GM12878 (cell line): ENCODE measurements at regions not wholly inside any gene's neighbourhood (a gene's known extent, or its start where the extent isn't known, plus 50 kb on each side); places are given as distances from the start of the nearest gene placed in this dataset.

Source experiments
- ATAC-seq: fragments of 200-7000 bp; cut with Tn5 transposase; 3 replicates; pipeline ENCODE4 v1.9.1; 2020; ENCODE audit warnings: mild to moderate bottlenecking, moderate library complexity
- BruUV-seq: library from RNA; stranded (reverse); fragments of 400-500 nt; replicated peaks from 2 replicates; lab custom pipeline; 2021; lab: Mats Ljungman, UMichigan
- CTCF ChIA-PET: fragments of 300-600 bp; sonication (Branson Sonifier 250); formaldehyde crosslinking; extraction: SDS; loops from one replicate; lab custom pipeline; 2021; ENCODE audit warnings: inconsistent platforms; lab: Yijun Ruan, JAX
- POLR2A ChIA-PET: fragments of 350-600 bp; formaldehyde crosslinking; extraction: SDS; loops from one replicate; lab custom pipeline; 2021; ENCODE audit warnings: inconsistent platforms; lab: Charles Lee
- RAD21 ChIA-PET: fragments of 300-600 bp; sonication (Branson Sonifier 250); formaldehyde crosslinking; loops from one replicate; lab custom pipeline; 2023; ENCODE audit warnings: antibody characterized with exemption; ENCODE audit not compliant: unreplicated experiment; lab: Charles Lee
- SMC1A ChIA-PET: fragments of 300-600 bp; sonication (Branson Sonifier 250); formaldehyde crosslinking; loops from one replicate; lab custom pipeline; 2023; ENCODE audit not compliant: unreplicated experiment, uncharacterized antibody; lab: Charles Lee
- DNase-seq: peaks from one replicate; pipeline ENCODE4 v3.0.0-alpha.2; 2011; ENCODE audit warnings: low read depth, low spot score
- FAIRE-seq: peaks from 3 replicates; lab custom pipeline; 2011; peaks lifted over from hg19 to GRCh38; lab: Jason Lieb, UNC
- H2AFZ ChIP-seq: 2 replicates; pipeline ENCODE4 v1.6.0; 2011; ENCODE audit warnings: low read depth, low read length, control low read depth; ENCODE audit not compliant: control insufficient read depth
- H3K27ac ChIP-seq: 2 replicates; pipeline ENCODE4 v1.5.1; 2011; ENCODE audit warnings: control low read depth; ENCODE audit not compliant: control insufficient read depth, insufficient read depth
- H3K27me3 ChIP-seq, 2 experiments: replicated peaks in 1 of 2; 2 replicates each; pipeline versions ENCODE4 v1.6.0 to v1.6.1; 2011; ENCODE audit warnings: low read length in 1 of 2; ENCODE audit not compliant: control insufficient read depth in 2 of 2, insufficient read depth in 2 of 2
- H3K36me3 ChIP-seq, 2 experiments: 2 replicates each; pipeline ENCODE4 v1.5.1; 2011; ENCODE audit warnings: low read length in 1 of 2; ENCODE audit not compliant: control insufficient read depth in 2 of 2, insufficient read depth in 2 of 2
- H3K4me1 ChIP-seq: 2 replicates; pipeline ENCODE4 v1.6.1; 2011; ENCODE audit warnings: mild to moderate bottlenecking, low read length, moderate library complexity, mixed read lengths; ENCODE audit not compliant: control insufficient read depth, insufficient read depth
- H3K4me2 ChIP-seq: 2 replicates; pipeline ENCODE4 v1.6.0; 2011; ENCODE audit warnings: control low read depth; ENCODE audit not compliant: control insufficient read depth, insufficient read depth
- H3K4me3 ChIP-seq: fragments of 200-600 bp; sonication (generic); 2 replicates; pipeline ENCODE4 v1.5.1; 2016
- H3K79me2 ChIP-seq: 2 replicates; pipeline ENCODE4 v1.6.0; 2011; ENCODE audit warnings: low read length; ENCODE audit not compliant: control insufficient read depth, insufficient read depth
- H3K9ac ChIP-seq: 2 replicates; pipeline ENCODE4 v1.8.0; 2011; ENCODE audit warnings: low read length, control low read depth, mixed read lengths; ENCODE audit not compliant: control insufficient read depth, insufficient read depth
- H3K9me3 ChIP-seq: replicated peaks from 3 replicates; pipeline ENCODE4 v1.5.1; 2011; ENCODE audit warnings: mild to moderate bottlenecking, low read length; ENCODE audit not compliant: control insufficient read depth, insufficient read depth
- H4K20me1 ChIP-seq: 2 replicates; pipeline ENCODE4 v1.6.0; 2011; ENCODE audit not compliant: control insufficient read depth, insufficient read depth
- ATF2 ChIP-seq: IDR thresholded peaks from 2 replicates; pipeline ENCODE4 v1.6.1; 2012; ENCODE audit warnings: low read length, inconsistent platforms
- BACH1 ChIP-seq: fragments of 450-650 bp; IDR thresholded peaks from 2 replicates; pipeline ENCODE4 v1.6.1; 2017; ENCODE audit warnings: mild to moderate bottlenecking, borderline replicate concordance
- CHD2 ChIP-seq: IDR thresholded peaks from 2 replicates; pipeline ENCODE4 v1.6.1; 2011; ENCODE audit warnings: low read depth, low read length, improper control_type of control experiment, borderline replicate concordance
- PAX8 ChIP-seq: fragments of 450-650 bp; IDR thresholded peaks from 2 replicates; pipeline ENCODE4 v1.6.1; 2017; ENCODE audit warnings: mild to moderate bottlenecking, moderate library complexity
- SMAD1 ChIP-seq: fragments of 450-650 bp; IDR thresholded peaks from 2 replicates; pipeline ENCODE4 v1.6.1; 2018; ENCODE audit warnings: mild to moderate bottlenecking, low read depth; ENCODE audit not compliant: partially characterized antibody
- SP1 ChIP-seq: IDR thresholded peaks from one replicate; pipeline ENCODE4 v1.6.1; 2011; ENCODE audit warnings: low read depth, low read length
- STAT3 ChIP-seq: IDR thresholded peaks from 2 replicates; pipeline ENCODE4 v1.6.1; 2011; ENCODE audit warnings: low read depth, low read length, improper control_type of control experiment
- YY1 ChIP-seq: IDR thresholded peaks from 2 replicates; pipeline ENCODE4 v1.6.1; 2011; ENCODE audit warnings: low read depth, mild to moderate bottlenecking, low read length
- WGBS: methylation state at CpG from one replicate; pipeline ENCODE4 v1.1.6; 2016; ENCODE audit warnings: low lambda C conversion rate; ENCODE audit not compliant: insufficient replicate concordance, insufficient coverage; ENCODE audit errors: missing lambda C conversion rate; 5-methylcytosine and 5-hydroxymethylcytosine counted together
- in situ Hi-C: fragments of 300-500 bp; cut with MboI; formaldehyde crosslinking; loops from 9 replicates; pipeline ENCODE4 v1.14.3; 2018; ENCODE audit warnings: mixed read lengths
- intact Hi-C: fragments of 100-400 bp; cut with micrococcal nuclease; formaldehyde crosslinking; loops from one replicate; pipeline ENCODE4 v1.14.2; 2022; ENCODE audit not compliant: unreplicated experiment

GRCh38 chr16:9212621-9213020 lies 121.2 kb downstream of the HAPSTR1 start (continued):
- TF ChIP-seq SMAD1: no peak
- no peak for TF ChIP-seq PAX8
- no peak for TF ChIP-seq YY1
- no peak for TF ChIP-seq BACH1

GRCh38 chr16:9219813-9220212 lies 128.4 kb downstream of the HAPSTR1 start:
- no peak overlapping the region for H3K9ac ChIP-seq
- DNase-seq: no peak
- no peaks in the 10 kb centered on the region; a peak in 1 of 4 replicates for H3K27me3 ChIP-seq
- CTCF ChIA-PET: no interaction called here
- H3K4me1 ChIP-seq: no peaks in the 10 kb centered on the region
- POLR2A ChIA-PET: no interaction called here
- SMC1A ChIA-PET: no interaction called here
- H3K36me3 ChIP-seq: no peaks in the 10 kb centered on the region
- no peak for FAIRE-seq
- H3K9me3 ChIP-seq: no peaks in the 10 kb centered on the region
- WGBS: 15% methylated on average over 6 of the region's 6 CpGs
- intact Hi-C loops: no loop called here
- H3K4me3 ChIP-seq: no peak overlapping the region
- no peaks in the 10 kb centered on the region for H3K79me2 ChIP-seq
- RAD21 ChIA-PET: no interaction called here
- in situ Hi-C loops: no loop called here
- no peak for ATAC-seq
- H3K4me2 ChIP-seq: no peak overlapping the region
- H4K20me1 ChIP-seq: no peaks in the 10 kb centered on the region
- BruUV-seq: no TSS peak
- H2AFZ ChIP-seq: no peak overlapping the region
- H3K27ac ChIP-seq: no peak overlapping the region
- TF ChIP-seq SP1 (no peak), ATF2 (no peak), CHD2 (no peak), STAT3 (no peak)
